Cardiac muscle cell (in vitro differentiated cells and primary cell): ENCODE measurements at regions not wholly inside any gene's neighbourhood (a gene's known extent, or its start where the extent isn't known, plus 50 kb on each side); places are given as distances from the start of the nearest gene placed in this dataset.

ENCODE experiments used
- DNase-seq, 2 donors: peaks; one replicate each; pipeline versions ENCODE4 v3.0.0 to v3.0.0-alpha.2; 2010 to 2017; ENCODE audit warnings: low read depth in 1 of 2, low spot score in 1 of 2
- H3K27ac ChIP-seq: fragments of 200-600 bp; sonication (generic); 2 replicates; pipeline ENCODE4 v1.5.1; 2016
- H3K27me3 ChIP-seq: fragments of 200-600 bp; sonication (generic); 2 replicates; pipeline ENCODE4 v1.6.0; 2016; ENCODE audit warnings: control low read depth
- H3K36me3 ChIP-seq: fragments of 200-600 bp; sonication (generic); 2 replicates; pipeline ENCODE4 v1.5.1; 2016; ENCODE audit warnings: control low read depth
- H3K4me1 ChIP-seq: fragments of 200-600 bp; sonication (generic); 2 replicates; pipeline ENCODE4 v1.8.1; 2017; ENCODE audit warnings: low read depth, mild to moderate bottlenecking, mixed run types
- H3K4me3 ChIP-seq: fragments of 200-600 bp; sonication (generic); 2 replicates; pipeline ENCODE4 v1.5.1; 2016; ENCODE audit warnings: mild to moderate bottlenecking
- H3K9me3 ChIP-seq: fragments of 200-600 bp; sonication (generic); 2 replicates; pipeline ENCODE4 v1.5.1; 2017; ENCODE audit warnings: low read depth, mild to moderate bottlenecking, control low read depth
- CTCF ChIP-seq: IDR thresholded peaks from 2 replicates; pipeline ENCODE4 v1.5.1; 2012; ENCODE audit warnings: low read depth, mild to moderate bottlenecking, low read length

GRCh38 chr16:27723711-27724481, 174.0 kb downstream of the KATNIP start:
- Histone ChIP-seq H3K27me3 (no peaks in the 10 kb centered on the region), H3K4me1 (no peaks in the 10 kb centered on the region)
- no peak for DNase-seq

GRCh38 chr16:27724482-27725235, 174.7 kb downstream of the KATNIP start:
- Histone ChIP-seq H3K9me3 (no peaks in the 10 kb centered on the region), H3K27me3 (no peaks in the 10 kb centered on the region), H3K27ac (no peak overlapping the region), H3K36me3 (no peaks in the 10 kb centered on the region), H3K4me3 (no peak overlapping the region), H3K4me1 (no peaks in the 10 kb centered on the region)
- no peak for DNase-seq
- no peak for TF ChIP-seq CTCF

More at GRCh38 chr16:27723711-27724481, 174.0 kb downstream of the KATNIP start:
- Histone ChIP-seq H3K4me3 (no peak overlapping the region), H3K9me3 (no peaks in the 10 kb centered on the region), H3K36me3 (no peaks in the 10 kb centered on the region), H3K27ac (no peak overlapping the region)
- TF ChIP-seq CTCF: no peak

- Histone ChIP-seq H3K4me1 (no peaks in the 10 kb centered on the region), H3K4me3 (no peak overlapping the region), H3K27ac (no peak overlapping the region), H3K9me3 (no peaks in the 10 kb centered on the region), H3K36me3 (no peaks in the 10 kb centered on the region), H3K27me3 (no peaks in the 10 kb centered on the region)
- no peak for DNase-seq
- TF ChIP-seq CTCF: no peak
Observed at GRCh38 chr16:27725236-27726000, 175.5 kb downstream of the KATNIP start.

GRCh38 chr16:27726621-27727261, 176.8 kb downstream of the KATNIP start:
- Histone ChIP-seq H3K4me1 (no peaks in the 10 kb centered on the region), H3K27ac (no peak overlapping the region)
- peak in 1 of 2 donors; percentile 84 for DNase-seq

More at GRCh38 chr16:27726621-27727261, 176.8 kb downstream of the KATNIP start:
- no peak overlapping the region for H3K4me3 ChIP-seq
- no peaks in the 10 kb centered on the region for H3K27me3 ChIP-seq
- H3K9me3 ChIP-seq: no peaks in the 10 kb centered on the region
- no peak for TF ChIP-seq CTCF
- H3K36me3 ChIP-seq: no peaks in the 10 kb centered on the region
